ENCODE measurements at regions not wholly inside any gene's neighbourhood (a gene's known extent, or its start where the extent isn't known, plus 50 kb on each side); places are given as distances from the start of the nearest gene placed in this dataset.

GRCh38 chr5:13609504-13609903 lies 335.0 kb downstream of the DNAH5 start:
- H3K36me3 Mint-ChIP-seq (ENCODE audit: low read depth), result no peaks in the 10 kb centered on the region
- no peak overlapping the region for H3K27ac Mint-ChIP-seq
- no peak overlapping the region for H3K4me3 Mint-ChIP-seq
- DNase-seq (ENCODE audit: low spot score) (no peak), ATAC-seq (no peak)
- Histone ChIP-seq H2AFZ (peak overlapping the region; percentile 48; the same call in 1 of the 2 replicates), H3K4me1 (ENCODE audit: insufficient read depth) (no peaks in the 10 kb centered on the region), H4K20me1 (replicated peaks; ENCODE audit: insufficient read depth) (no peaks in the 10 kb centered on the region), H3K27me3 (ENCODE audit: insufficient read depth) (no peaks in the 10 kb centered on the region), H3K4me3 (no peak overlapping the region), H3K27ac (ENCODE audit: low read depth) (no peak overlapping the region), H3K36me3 (ENCODE audit: insufficient read depth) (no peaks in the 10 kb centered on the region), H3K9me2 (ENCODE audit: insufficient read depth) (peaks cover 9% of the 10 kb centered on the region; the same call in 1 of the 2 replicates), H3F3A (replicated peaks; ENCODE audit: low read depth) (no peaks in the 10 kb centered on the region), H3K4me2 (no peak overlapping the region), H3K79me2 (replicated peaks; ENCODE audit: insufficient read depth) (no peaks in the 10 kb centered on the region)
- H3K4me1 Mint-ChIP-seq, result no peaks in the 10 kb centered on the region
- TF ChIP-seq ZNF114 (CRISPR knock-in tag; IDR thresholded peaks at IDR 0.05) (no peak), REST (IDR thresholded peaks at IDR 0.05; ENCODE audit: unreplicated experiment) (no peak), STAT1 (IDR thresholded peaks at IDR 0.05; ENCODE audit: unreplicated experiment) (no peak), POLR2AphosphoS5 (IDR thresholded peaks at IDR 0.05; ENCODE audit: low read depth) (no peak), JUNB (IDR thresholded peaks at IDR 0.05; ENCODE audit: unreplicated experiment) (no peak), CREB1 (CRISPR knock-in tag; IDR thresholded peaks at IDR 0.05; ENCODE audit: low read depth) (no peak), EZH2phosphoT487 (IDR thresholded peaks at IDR 0.05; ENCODE audit: unreplicated experiment) (no peak), ZNF331 (CRISPR knock-in tag; IDR thresholded peaks at IDR 0.05; ENCODE audit: low read depth) (no peak), NANOG (IDR thresholded peaks at IDR 0.05; ENCODE audit: borderline replicate concordance) (no peak), EZH2 (IDR thresholded peaks at IDR 0.05; ENCODE audit: low read depth, unreplicated experiment) (no peak)
- TF ChIP-seq, protein P1, sequence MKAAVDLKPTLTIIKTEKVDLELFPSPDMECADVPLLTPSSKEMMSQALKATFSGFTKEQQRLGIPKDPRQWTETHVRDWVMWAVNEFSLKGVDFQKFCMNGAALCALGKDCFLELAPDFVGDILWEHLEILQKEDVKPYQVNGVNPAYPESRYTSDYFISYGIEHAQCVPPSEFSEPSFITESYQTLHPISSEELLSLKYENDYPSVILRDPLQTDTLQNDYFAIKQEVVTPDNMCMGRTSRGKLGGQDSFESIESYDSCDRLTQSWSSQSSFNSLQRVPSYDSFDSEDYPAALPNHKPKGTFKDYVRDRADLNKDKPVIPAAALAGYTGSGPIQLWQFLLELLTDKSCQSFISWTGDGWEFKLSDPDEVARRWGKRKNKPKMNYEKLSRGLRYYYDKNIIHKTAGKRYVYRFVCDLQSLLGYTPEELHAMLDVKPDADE (IDR thresholded peaks at IDR 0.05), result no peak
- TF ChIP-seq, protein P2, sequence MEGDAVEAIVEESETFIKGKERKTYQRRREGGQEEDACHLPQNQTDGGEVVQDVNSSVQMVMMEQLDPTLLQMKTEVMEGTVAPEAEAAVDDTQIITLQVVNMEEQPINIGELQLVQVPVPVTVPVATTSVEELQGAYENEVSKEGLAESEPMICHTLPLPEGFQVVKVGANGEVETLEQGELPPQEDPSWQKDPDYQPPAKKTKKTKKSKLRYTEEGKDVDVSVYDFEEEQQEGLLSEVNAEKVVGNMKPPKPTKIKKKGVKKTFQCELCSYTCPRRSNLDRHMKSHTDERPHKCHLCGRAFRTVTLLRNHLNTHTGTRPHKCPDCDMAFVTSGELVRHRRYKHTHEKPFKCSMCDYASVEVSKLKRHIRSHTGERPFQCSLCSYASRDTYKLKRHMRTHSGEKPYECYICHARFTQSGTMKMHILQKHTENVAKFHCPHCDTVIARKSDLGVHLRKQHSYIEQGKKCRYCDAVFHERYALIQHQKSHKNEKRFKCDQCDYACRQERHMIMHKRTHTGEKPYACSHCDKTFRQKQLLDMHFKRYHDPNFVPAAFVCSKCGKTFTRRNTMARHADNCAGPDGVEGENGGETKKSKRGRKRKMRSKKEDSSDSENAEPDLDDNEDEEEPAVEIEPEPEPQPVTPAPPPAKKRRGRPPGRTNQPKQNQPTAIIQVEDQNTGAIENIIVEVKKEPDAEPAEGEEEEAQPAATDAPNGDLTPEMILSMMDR (conservative IDR thresholded peaks at IDR 0.05; ENCODE audit: low read depth in 2 of 2), result no peak
- TF ChIP-seq, protein P3, sequence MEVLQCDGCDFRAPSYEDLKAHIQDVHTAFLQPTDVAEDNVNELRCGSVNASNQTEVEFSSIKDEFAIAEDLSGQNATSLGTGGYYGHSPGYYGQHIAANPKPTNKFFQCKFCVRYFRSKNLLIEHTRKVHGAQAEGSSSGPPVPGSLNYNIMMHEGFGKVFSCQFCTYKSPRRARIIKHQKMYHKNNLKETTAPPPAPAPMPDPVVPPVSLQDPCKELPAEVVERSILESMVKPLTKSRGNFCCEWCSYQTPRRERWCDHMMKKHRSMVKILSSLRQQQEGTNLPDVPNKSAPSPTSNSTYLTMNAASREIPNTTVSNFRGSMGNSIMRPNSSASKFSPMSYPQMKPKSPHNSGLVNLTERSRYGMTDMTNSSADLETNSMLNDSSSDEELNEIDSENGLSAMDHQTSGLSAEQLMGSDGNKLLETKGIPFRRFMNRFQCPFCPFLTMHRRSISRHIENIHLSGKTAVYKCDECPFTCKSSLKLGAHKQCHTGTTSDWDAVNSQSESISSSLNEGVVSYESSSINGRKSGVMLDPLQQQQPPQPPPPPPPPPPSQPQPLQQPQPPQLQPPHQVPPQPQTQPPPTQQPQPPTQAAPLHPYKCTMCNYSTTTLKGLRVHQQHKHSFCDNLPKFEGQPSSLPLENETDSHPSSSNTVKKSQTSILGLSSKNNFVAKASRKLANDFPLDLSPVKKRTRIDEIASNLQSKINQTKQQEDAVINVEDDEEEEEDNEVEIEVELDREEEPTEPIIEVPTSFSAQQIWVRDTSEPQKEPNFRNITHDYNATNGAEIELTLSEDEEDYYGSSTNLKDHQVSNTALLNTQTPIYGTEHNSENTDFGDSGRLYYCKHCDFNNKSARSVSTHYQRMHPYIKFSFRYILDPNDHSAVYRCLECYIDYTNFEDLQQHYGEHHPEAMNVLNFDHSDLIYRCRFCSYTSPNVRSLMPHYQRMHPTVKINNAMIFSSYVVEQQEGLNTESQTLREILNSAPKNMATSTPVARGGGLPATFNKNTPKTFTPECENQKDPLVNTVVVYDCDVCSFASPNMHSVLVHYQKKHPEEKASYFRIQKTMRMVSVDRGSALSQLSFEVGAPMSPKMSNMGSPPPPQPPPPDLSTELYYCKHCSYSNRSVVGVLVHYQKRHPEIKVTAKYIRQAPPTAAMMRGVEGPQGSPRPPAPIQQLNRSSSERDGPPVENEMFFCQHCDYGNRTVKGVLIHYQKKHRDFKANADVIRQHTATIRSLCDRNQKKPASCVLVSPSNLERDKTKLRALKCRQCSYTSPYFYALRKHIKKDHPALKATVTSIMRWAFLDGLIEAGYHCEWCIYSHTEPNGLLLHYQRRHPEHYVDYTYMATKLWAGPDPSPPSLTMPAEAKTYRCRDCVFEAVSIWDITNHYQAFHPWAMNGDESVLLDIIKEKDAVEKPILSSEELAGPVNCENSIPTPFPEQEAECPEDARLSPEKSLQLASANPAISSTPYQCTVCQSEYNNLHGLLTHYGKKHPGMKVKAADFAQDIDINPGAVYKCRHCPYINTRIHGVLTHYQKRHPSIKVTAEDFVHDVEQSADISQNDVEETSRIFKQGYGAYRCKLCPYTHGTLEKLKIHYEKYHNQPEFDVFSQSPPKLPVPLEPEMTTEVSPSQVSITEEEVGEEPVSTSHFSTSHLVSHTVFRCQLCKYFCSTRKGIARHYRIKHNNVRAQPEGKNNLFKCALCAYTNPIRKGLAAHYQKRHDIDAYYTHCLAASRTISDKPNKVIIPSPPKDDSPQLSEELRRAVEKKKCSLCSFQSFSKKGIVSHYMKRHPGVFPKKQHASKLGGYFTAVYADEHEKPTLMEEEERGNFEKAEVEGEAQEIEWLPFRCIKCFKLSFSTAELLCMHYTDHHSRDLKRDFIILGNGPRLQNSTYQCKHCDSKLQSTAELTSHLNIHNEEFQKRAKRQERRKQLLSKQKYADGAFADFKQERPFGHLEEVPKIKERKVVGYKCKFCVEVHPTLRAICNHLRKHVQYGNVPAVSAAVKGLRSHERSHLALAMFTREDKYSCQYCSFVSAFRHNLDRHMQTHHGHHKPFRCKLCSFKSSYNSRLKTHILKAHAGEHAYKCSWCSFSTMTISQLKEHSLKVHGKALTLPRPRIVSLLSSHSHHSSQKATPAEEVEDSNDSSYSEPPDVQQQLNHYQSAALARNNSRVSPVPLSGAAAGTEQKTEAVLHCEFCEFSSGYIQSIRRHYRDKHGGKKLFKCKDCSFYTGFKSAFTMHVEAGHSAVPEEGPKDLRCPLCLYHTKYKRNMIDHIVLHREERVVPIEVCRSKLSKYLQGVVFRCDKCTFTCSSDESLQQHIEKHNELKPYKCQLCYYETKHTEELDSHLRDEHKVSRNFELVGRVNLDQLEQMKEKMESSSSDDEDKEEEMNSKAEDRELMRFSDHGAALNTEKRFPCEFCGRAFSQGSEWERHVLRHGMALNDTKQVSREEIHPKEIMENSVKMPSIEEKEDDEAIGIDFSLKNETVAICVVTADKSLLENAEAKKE (CRISPR knock-in tag; IDR thresholded peaks at IDR 0.05), result no peak
- H3K9me3 Mint-ChIP-seq, result no peaks in the 10 kb centered on the region
- H3K27me3 Mint-ChIP-seq (ENCODE audit: insufficient read depth, low read depth, poor library complexity), result no peaks in the 10 kb centered on the region

Data from GM23338 (cell line).